GM19463 (cell line): ENCODE measurements at regions not wholly inside any gene's neighbourhood (a gene's known extent, or its start where the extent isn't known, plus 50 kb on each side); places are given as distances from the start of the nearest gene placed in this dataset.

Experiments used
- ATAC-seq: cut with Tn5 transposase; IDR thresholded peaks from one replicate; pipeline ENCODE4 v1.9.1; 2021; ENCODE audit warnings: mild to moderate bottlenecking, moderate library complexity; ENCODE audit not compliant: unreplicated experiment

- ATAC-seq, result no peak
These were observed 498.4 kb upstream of the TUSC1 start for GRCh38 chr9:26176628-26177027.

GRCh38 chr9:26175264-26175663, 497.0 kb upstream of the TUSC1 start:
- ATAC-seq, result no peak

GRCh38 chr9:26172301-26172700, 494.1 kb upstream of the TUSC1 start:
- no peak for ATAC-seq

GRCh38 chr9:26171691-26172090, 493.4 kb upstream of the TUSC1 start:
- ATAC-seq, result no peak

GRCh38 chr9:26170190-26170589, 491.9 kb upstream of the TUSC1 start:
- no peak for ATAC-seq

GRCh38 chr9:26169708-26170107, 491.5 kb upstream of the TUSC1 start:
- no peak for ATAC-seq

- no peak for ATAC-seq
These were observed 488.3 kb upstream of the TUSC1 start for GRCh38 chr9:26166537-26166936.

GRCh38 chr9:26165426-26165825, 487.2 kb upstream of the TUSC1 start:
- no peak for ATAC-seq

GRCh38 chr9:26163931-26164330, 485.7 kb upstream of the TUSC1 start:
- no peak for ATAC-seq

GRCh38 chr9:26159575-26160392, 481.5 kb upstream of the TUSC1 start:
- ATAC-seq, result no peak

- ATAC-seq, result no peak
These were observed 480.4 kb upstream of the TUSC1 start for GRCh38 chr9:26158631-26159150.

GRCh38 chr9:26157411-26157810, 479.2 kb upstream of the TUSC1 start:
- peak; percentile 71 for ATAC-seq

- ATAC-seq, result no peak
These were observed 474.1 kb upstream of the TUSC1 start for GRCh38 chr9:26152350-26152749.

- no peak for ATAC-seq
These were observed 469.9 kb upstream of the TUSC1 start for GRCh38 chr9:26148128-26148527.

- ATAC-seq, result no peak
These were observed 467.7 kb upstream of the TUSC1 start for GRCh38 chr9:26145938-26146337.

- ATAC-seq, result no peak
These were observed 464.4 kb upstream of the TUSC1 start for GRCh38 chr9:26142631-26143030.

- ATAC-seq, result no peak
These were observed 464.0 kb upstream of the TUSC1 start for GRCh38 chr9:26142201-26142600.

GRCh38 chr9:26133537-26133936, 455.3 kb upstream of the TUSC1 start:
- ATAC-seq, result no peak

- no peak for ATAC-seq
These were observed 454.6 kb upstream of the TUSC1 start for GRCh38 chr9:26132746-26133312.

- no peak for ATAC-seq
These were observed 453.6 kb upstream of the TUSC1 start for GRCh38 chr9:26131886-26132285.

- no peak for ATAC-seq
These were observed 451.0 kb upstream of the TUSC1 start for GRCh38 chr9:26129217-26129616.

GRCh38 chr9:26125693-26126092, 447.4 kb upstream of the TUSC1 start:
- no peak for ATAC-seq
